ENCODE measurements at regions not wholly inside any gene's neighbourhood (a gene's known extent, or its start where the extent isn't known, plus 50 kb on each side); places are given as distances from the start of the nearest gene placed in this dataset.

GRCh38 chr3:161744366-161744765 lies 247.8 kb downstream of the OTOL1 start:
- Histone ChIP-seq H3K4me3 (ENCODE audit: low read depth, low read length) (no peak overlapping the region), H3K27ac (ENCODE audit: low read depth, low read length) (no peak overlapping the region), H3K9me3 (ENCODE audit: control insufficient read depth, insufficient read depth, low read length) (no peaks in the 10 kb centered on the region), H3K27me3 (ENCODE audit: control insufficient read depth, insufficient read depth, low read length) (no peaks in the 10 kb centered on the region)
- ChIA-PET POLR2A (no interaction called here), CTCF (no interaction called here)
- no peak for TF ChIP-seq CTCF (IDR thresholded peaks at IDR 0.05; ENCODE audit: low read depth, low read length)
- DNase-seq (ENCODE audit: low read depth, low spot score) = no peak

- DNase-seq (ENCODE audit: low read depth, low spot score) = no peak
- CTCF ChIA-PET = no interaction called here
- Histone ChIP-seq H3K9me3 (ENCODE audit: control insufficient read depth, insufficient read depth, low read length) (no peaks in the 10 kb centered on the region), H3K27ac (ENCODE audit: low read depth, low read length) (no peak overlapping the region), H3K27me3 (ENCODE audit: control insufficient read depth, insufficient read depth, low read length) (no peaks in the 10 kb centered on the region), H3K4me3 (ENCODE audit: low read depth, low read length) (no peak overlapping the region)
- TF ChIP-seq CTCF (IDR thresholded peaks at IDR 0.05; ENCODE audit: low read depth, low read length) = no peak
- POLR2A ChIA-PET = no interaction called here
These were observed 249.1 kb downstream of the OTOL1 start for GRCh38 chr3:161745741-161746140.

GRCh38 chr3:161748049-161748448 lies 251.4 kb downstream of the OTOL1 start:
- TF ChIP-seq CTCF (IDR thresholded peaks at IDR 0.05; ENCODE audit: low read depth, low read length) = no peak

GRCh38 chr3:161754420-161755053 lies 257.9 kb downstream of the OTOL1 start:
- ChIA-PET POLR2A (no interaction called here), CTCF (no interaction called here)
- Histone ChIP-seq H3K9me3 (ENCODE audit: control insufficient read depth, insufficient read depth, low read length) (no peaks in the 10 kb centered on the region), H3K27ac (ENCODE audit: low read depth, low read length) (no peak overlapping the region), H3K27me3 (ENCODE audit: control insufficient read depth, insufficient read depth, low read length) (no peaks in the 10 kb centered on the region), H3K4me3 (ENCODE audit: low read depth, low read length) (no peak overlapping the region)
- no peak for TF ChIP-seq CTCF (IDR thresholded peaks at IDR 0.05; ENCODE audit: low read depth, low read length)
- DNase-seq (ENCODE audit: low read depth, low spot score) = no peak

More at GRCh38 chr3:161748049-161748448, 251.4 kb downstream of the OTOL1 start:
- Histone ChIP-seq H3K4me3 (ENCODE audit: low read depth, low read length) (no peak overlapping the region), H3K9me3 (ENCODE audit: control insufficient read depth, insufficient read depth, low read length) (no peaks in the 10 kb centered on the region), H3K27me3 (ENCODE audit: control insufficient read depth, insufficient read depth, low read length) (no peaks in the 10 kb centered on the region), H3K27ac (ENCODE audit: low read depth, low read length) (no peak overlapping the region)
- DNase-seq (ENCODE audit: low read depth, low spot score) = no peak
- CTCF ChIA-PET = no interaction called here
- POLR2A ChIA-PET = no interaction called here

GRCh38 chr3:161759444-161759843 lies 262.8 kb downstream of the OTOL1 start:
- CTCF ChIA-PET = no interaction called here
- Histone ChIP-seq H3K27me3 (ENCODE audit: control insufficient read depth, insufficient read depth, low read length) (no peaks in the 10 kb centered on the region), H3K9me3 (ENCODE audit: control insufficient read depth, insufficient read depth, low read length) (no peaks in the 10 kb centered on the region), H3K4me3 (ENCODE audit: low read depth, low read length) (no peak overlapping the region), H3K27ac (ENCODE audit: low read depth, low read length) (no peak overlapping the region)
- TF ChIP-seq CTCF (IDR thresholded peaks at IDR 0.05; ENCODE audit: low read depth, low read length) = no peak
- DNase-seq (ENCODE audit: low read depth, low spot score) = no peak
- POLR2A ChIA-PET = no interaction called here
